PC-3 (cell line): ENCODE measurements at regions not wholly inside any gene's neighbourhood (a gene's known extent, or its start where the extent isn't known, plus 50 kb on each side); places are given as distances from the start of the nearest gene placed in this dataset.

Experiments used
- EZH2phosphoT487 ChIP-seq: fragments of 300-600 bp; sonication (generic); IDR thresholded peaks from 2 replicates; pipeline ENCODE4 v1.6.1; 2018; ENCODE audit warnings: mild to moderate bottlenecking, antibody characterized with exemption, low read length, borderline replicate concordance
- TF ChIP-seq, protein P1 (sequence below): fragments of 300-600 bp; sonication (generic); conservative IDR thresholded peaks from 2 replicates; pipeline ENCODE4 v1.5.1; 2017; ENCODE audit warnings: antibody characterized with exemption, low read depth, mild to moderate bottlenecking, low read length

DNA sequence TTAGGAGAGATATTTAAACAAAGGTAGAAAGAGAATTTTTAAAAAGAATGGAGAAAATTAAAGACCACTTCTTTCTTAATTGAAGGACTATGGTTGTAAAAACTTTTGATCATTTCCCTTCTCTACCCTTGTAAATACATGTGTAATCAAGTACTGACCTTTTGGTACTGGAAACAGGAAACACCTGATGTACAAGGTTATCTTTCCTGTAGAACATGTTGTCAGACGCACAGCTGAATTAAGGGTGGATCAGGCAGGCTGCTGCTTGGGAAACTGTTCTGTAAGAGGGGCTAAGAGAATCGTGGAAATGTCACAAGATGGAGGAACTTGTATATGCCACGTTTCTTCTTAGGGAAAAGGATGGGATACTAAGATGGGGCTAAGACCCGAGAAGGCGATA lies 341.6 kb downstream of the ZNF608 start:
- TF ChIP-seq, protein P1, sequence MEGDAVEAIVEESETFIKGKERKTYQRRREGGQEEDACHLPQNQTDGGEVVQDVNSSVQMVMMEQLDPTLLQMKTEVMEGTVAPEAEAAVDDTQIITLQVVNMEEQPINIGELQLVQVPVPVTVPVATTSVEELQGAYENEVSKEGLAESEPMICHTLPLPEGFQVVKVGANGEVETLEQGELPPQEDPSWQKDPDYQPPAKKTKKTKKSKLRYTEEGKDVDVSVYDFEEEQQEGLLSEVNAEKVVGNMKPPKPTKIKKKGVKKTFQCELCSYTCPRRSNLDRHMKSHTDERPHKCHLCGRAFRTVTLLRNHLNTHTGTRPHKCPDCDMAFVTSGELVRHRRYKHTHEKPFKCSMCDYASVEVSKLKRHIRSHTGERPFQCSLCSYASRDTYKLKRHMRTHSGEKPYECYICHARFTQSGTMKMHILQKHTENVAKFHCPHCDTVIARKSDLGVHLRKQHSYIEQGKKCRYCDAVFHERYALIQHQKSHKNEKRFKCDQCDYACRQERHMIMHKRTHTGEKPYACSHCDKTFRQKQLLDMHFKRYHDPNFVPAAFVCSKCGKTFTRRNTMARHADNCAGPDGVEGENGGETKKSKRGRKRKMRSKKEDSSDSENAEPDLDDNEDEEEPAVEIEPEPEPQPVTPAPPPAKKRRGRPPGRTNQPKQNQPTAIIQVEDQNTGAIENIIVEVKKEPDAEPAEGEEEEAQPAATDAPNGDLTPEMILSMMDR, result no peak
- no peak for TF ChIP-seq EZH2phosphoT487
